NCI-H2196 treated with DMSO at 0.1 percent for 48 hours (cell line): ENCODE measurements at regions not wholly inside any gene's neighbourhood (a gene's known extent, or its start where the extent isn't known, plus 50 kb on each side); places are given as distances from the start of the nearest gene placed in this dataset.

Source experiments
- DNase-seq: peaks from one replicate; lab custom pipeline; 2025; ENCODE audit not compliant: unreplicated experiment; lab: John Stamatoyannopoulos, UW

- no peak for DNase-seq
Observed at GRCh38 chr2:52258038-52258437, 1226.1 kb upstream of the NRXN1 start.

DNA sequence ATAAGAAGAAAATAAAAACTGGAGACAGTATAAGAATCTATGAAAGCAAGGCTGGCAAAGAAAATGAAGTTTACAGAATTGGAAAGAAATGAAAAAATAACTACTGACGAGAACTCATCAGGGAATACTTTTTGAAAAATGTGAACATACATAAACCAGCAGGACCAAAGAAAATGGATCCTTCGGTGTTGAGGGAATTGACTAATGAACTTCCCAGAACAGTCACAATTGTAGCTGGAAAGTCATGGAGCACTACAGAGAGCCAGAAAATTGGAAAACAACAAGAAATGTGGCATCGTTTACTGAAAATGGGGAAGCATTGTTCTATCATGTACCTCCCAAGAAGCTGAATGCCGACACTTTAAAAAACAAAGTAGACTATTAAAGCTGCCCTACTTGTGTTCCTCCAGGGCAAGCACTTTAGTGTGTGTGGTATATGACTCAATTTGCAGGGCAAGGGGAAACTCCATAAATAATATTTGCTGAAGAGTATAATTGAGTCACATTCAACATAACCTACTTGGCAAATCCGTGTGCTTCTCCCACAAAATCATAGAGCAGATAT lies 1221.6 kb upstream of the NRXN1 start:
- no peak for DNase-seq

GRCh38 chr2:52238782-52239181 lies 1206.8 kb upstream of the NRXN1 start:
- no peak for DNase-seq

- no peak for DNase-seq
Observed at GRCh38 chr2:52222128-52222527, 1190.2 kb upstream of the NRXN1 start.

- DNase-seq = peak; percentile 14
Observed at GRCh38 chr2:52220393-52220792, 1188.5 kb upstream of the NRXN1 start.

- no peak for DNase-seq
Observed at GRCh38 chr2:52210611-52211010, 1178.7 kb upstream of the NRXN1 start.

DNA sequence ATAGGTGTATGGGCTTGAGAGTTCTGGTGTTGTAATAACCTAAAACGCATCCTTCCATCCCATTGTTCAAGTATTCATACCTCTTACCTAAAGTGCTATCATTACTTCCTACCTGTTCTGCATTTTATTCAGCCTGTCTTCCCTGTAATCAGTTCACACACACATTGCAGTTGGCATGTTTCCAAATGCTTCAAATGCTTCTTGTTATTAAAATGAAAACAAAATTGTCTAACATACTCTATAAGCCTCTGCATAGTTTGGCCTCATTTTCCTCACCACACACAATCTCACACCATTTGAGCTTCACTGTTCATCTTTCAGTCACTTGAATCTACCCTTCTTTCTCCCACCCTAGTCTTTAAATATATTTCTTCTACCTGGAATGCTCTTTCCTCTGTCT lies 1178.2 kb upstream of the NRXN1 start:
- DNase-seq = no peak

- no peak for DNase-seq
Observed at GRCh38 chr2:52194342-52194741, 1162.4 kb upstream of the NRXN1 start.

- DNase-seq = no peak
Observed at GRCh38 chr2:52193804-52194203, 1161.9 kb upstream of the NRXN1 start.

DNA sequence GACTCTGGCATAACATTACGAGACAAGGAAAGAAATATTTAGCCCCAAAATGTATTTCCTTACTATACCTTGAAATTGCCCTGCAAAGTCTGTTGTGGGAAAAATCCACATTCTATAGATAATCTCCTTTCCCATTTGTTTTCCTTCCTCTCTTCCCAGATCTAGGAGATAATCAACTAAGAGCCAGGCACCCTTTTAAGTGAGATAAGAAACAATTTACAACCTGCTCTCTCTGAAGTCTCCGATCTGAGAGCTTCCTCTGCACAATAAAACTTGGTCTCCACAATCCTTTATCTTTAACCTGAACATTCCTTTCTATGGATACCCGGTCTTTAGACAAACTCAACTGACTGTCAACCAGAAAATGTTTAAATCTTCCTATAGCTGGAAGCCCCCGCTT lies 1160.7 kb upstream of the NRXN1 start:
- no peak for DNase-seq

DNA sequence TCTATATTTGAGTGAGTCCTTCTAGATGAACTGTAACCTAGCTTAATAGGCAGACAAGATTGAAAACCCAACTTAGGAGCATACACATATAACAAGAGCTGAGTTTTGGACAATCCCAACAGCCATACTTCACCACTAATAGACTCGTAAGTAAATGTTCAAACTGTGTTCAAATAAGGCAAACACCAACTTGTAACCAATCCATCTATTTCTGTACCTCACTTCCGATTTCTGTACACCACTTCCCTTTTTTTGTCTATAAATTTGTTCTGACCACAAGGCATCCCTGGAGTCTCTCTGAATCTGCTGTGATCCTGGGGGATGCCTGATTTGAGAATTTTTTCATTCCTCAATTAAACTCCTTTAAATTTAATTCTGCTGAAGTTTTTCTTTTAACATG lies 1149.1 kb upstream of the NRXN1 start:
- DNase-seq = no peak

DNA sequence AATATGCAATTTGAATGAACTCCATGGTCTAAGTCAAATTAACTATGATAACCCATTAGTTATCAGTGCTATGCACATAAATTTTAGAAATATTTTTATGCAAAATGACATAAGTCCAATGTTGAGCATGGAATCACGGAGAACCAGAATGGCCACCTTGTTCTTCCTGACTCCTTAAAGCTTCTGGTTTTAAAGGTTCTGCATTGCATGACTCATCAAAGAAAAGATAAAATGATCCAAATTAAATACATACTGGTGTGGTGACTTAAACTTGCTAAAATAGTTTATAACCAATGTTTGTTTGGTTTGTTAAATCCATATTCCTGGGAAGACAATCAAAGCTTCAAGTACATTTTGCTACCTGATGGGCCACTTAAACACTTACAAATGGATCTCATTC lies 1146.9 kb upstream of the NRXN1 start:
- DNase-seq = no peak

GRCh38 chr2:52145005-52145404 lies 1113.1 kb upstream of the NRXN1 start:
- DNase-seq = no peak

- no peak for DNase-seq
Observed at GRCh38 chr2:52144590-52144989, 1112.7 kb upstream of the NRXN1 start.

DNA sequence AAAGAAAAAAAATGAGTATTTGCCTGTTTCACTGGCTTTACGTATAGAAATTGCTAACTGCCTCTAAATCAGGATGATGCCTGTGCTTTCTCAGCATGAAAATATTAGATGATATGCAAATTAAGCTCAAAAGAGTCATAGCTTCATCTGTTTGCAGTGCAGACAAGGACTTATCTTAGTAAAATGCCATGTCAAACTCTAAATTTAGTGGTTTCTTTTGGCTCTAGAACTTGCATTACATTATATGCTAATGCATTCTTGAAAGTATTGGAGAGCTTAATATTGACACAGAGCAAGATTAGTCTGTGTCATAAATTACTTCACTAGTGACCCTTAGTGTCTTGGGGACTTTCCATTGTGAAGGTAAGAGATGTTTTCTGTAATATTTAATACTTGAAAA lies 1109.1 kb upstream of the NRXN1 start:
- DNase-seq = no peak

GRCh38 chr2:52139241-52139640 lies 1107.3 kb upstream of the NRXN1 start:
- no peak for DNase-seq

GRCh38 chr2:52135235-52135634 lies 1103.3 kb upstream of the NRXN1 start:
- DNase-seq = no peak

GRCh38 chr2:52128081-52128480 lies 1096.1 kb upstream of the NRXN1 start:
- no peak for DNase-seq

DNA sequence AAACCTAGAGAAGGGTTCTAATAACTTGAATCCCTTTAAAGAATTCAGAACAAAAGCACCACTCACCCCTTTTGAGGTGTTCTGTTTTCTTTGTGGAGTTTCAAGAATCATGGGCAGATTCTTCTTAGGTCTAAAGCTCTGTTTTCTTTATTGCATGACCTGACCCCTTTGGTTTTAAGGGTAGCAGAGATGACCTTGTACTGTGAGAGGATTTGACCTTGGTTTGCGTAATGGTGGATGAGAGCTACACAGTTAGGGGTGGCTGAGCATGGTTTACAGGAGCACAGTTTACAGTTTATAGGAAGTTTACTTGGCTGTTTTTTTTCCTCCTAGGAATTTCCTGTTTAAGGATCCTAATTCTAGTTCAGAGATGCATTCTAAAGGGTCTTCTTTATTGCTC lies 1095.6 kb upstream of the NRXN1 start:
- DNase-seq = no peak

GRCh38 chr2:52117299-52117698 lies 1085.4 kb upstream of the NRXN1 start:
- DNase-seq = no peak

GRCh38 chr2:52115750-52116149 lies 1083.8 kb upstream of the NRXN1 start:
- no peak for DNase-seq

DNA sequence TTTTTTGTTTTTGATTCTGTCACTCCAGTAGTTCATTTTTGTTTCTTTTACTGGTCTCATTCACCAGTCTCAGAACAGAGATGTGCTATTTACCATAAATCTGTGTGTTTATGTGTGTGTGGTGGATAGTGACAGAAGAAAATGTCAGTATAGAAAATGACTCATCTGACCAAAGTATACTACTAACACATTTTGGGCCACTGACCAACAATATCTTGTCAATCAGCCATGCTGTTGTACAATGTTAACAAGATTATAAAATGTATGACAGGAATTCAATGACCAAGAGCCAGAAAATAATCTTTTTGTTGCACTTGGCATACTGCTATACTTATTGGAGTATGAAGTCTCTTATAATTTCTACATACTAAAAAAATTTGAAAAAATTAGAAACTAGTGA lies 1081.4 kb upstream of the NRXN1 start:
- DNase-seq = no peak

- no peak for DNase-seq
Observed at GRCh38 chr2:52112141-52112540, 1080.2 kb upstream of the NRXN1 start.

- DNase-seq = no peak
Observed at GRCh38 chr2:52107124-52107523, 1075.2 kb upstream of the NRXN1 start.
